ENCODE measurements at regions not wholly inside any gene's neighbourhood (a gene's known extent, or its start where the extent isn't known, plus 50 kb on each side); places are given as distances from the start of the nearest gene placed in this dataset.

- DNase-seq (ENCODE audit: low spot score): no peak
These were observed 344.2 kb downstream of the MTX2 start for GRCh38 chr2:176613323-176613987.

GRCh38 chr2:176614049-176614448, 344.8 kb downstream of the MTX2 start:
- DNase-seq (ENCODE audit: low spot score): no peak

- DNase-seq (ENCODE audit: low spot score): no peak
These were observed 345.7 kb downstream of the MTX2 start for GRCh38 chr2:176614930-176615329.

GRCh38 chr2:176619504-176619903, 350.3 kb downstream of the MTX2 start:
- no peak for DNase-seq (ENCODE audit: low spot score)

GRCh38 chr2:176621350-176621749, 352.1 kb downstream of the MTX2 start:
- no peak for DNase-seq (ENCODE audit: low spot score)

GRCh38 chr2:176622792-176623191, 353.6 kb downstream of the MTX2 start:
- DNase-seq (ENCODE audit: low spot score): no peak

- DNase-seq (ENCODE audit: low spot score): no peak
These were observed 357.6 kb downstream of the MTX2 start for GRCh38 chr2:176626796-176627195.

- DNase-seq (ENCODE audit: low spot score): no peak
These were observed 359.2 kb downstream of the MTX2 start for GRCh38 chr2:176628438-176628837.

GRCh38 chr2:176633754-176634153, 364.5 kb downstream of the MTX2 start:
- no peak for DNase-seq (ENCODE audit: low spot score)

GRCh38 chr2:176636401-176636800, 367.2 kb downstream of the MTX2 start:
- no peak for DNase-seq (ENCODE audit: low spot score)

- no peak for DNase-seq (ENCODE audit: low spot score)
These were observed 367.9 kb downstream of the MTX2 start for GRCh38 chr2:176637142-176637485.

- DNase-seq (ENCODE audit: low spot score): no peak
These were observed 368.4 kb downstream of the MTX2 start for GRCh38 chr2:176637486-176638166.

GRCh38 chr2:176638167-176639015, 369.1 kb downstream of the MTX2 start:
- DNase-seq (ENCODE audit: low spot score): no peak

GRCh38 chr2:176639016-176639343, 369.7 kb downstream of the MTX2 start:
- no peak for DNase-seq (ENCODE audit: low spot score)

GRCh38 chr2:176639671-176640070, 370.4 kb downstream of the MTX2 start:
- no peak for DNase-seq (ENCODE audit: low spot score)

- no peak for DNase-seq (ENCODE audit: low spot score)
These were observed 372.2 kb downstream of the MTX2 start for GRCh38 chr2:176641436-176641835.

GRCh38 chr2:176642074-176642473, 372.8 kb downstream of the MTX2 start:
- DNase-seq (ENCODE audit: low spot score): no peak

- DNase-seq (ENCODE audit: low spot score): no peak
These were observed 374.4 kb downstream of the MTX2 start for GRCh38 chr2:176643646-176644045.

- DNase-seq (ENCODE audit: low spot score): no peak
These were observed 376.3 kb downstream of the MTX2 start for GRCh38 chr2:176645494-176645893.

GRCh38 chr2:176646033-176646615, 376.9 kb downstream of the MTX2 start:
- DNase-seq (ENCODE audit: low spot score): no peak

- DNase-seq (ENCODE audit: low spot score): no peak
These were observed 378.3 kb downstream of the MTX2 start for GRCh38 chr2:176647325-176648165.

Measured in hematopoietic multipotent progenitor cell treated with erythropoietin and hydrocortisone succinate and interleukin-3 and kit ligand, for 17 days (in vitro differentiated cells).